ENCODE measurements at regions not wholly inside any gene's neighbourhood (a gene's known extent, or its start where the extent isn't known, plus 50 kb on each side); places are given as distances from the start of the nearest gene placed in this dataset.

GRCh38 chr17:72514321-72514861, 393.6 kb downstream of the SOX9 start:
- Histone ChIP-seq H3K36me3 (ENCODE audit: control insufficient read depth, insufficient read depth, low read length) (no peaks in the 10 kb centered on the region), H3K4me3 (ENCODE audit: low read depth, low read length) (no peak overlapping the region), H3K27me3 (ENCODE audit: control insufficient read depth, insufficient read depth, low read length) (no peaks in the 10 kb centered on the region)
- no peak for TF ChIP-seq CTCF (IDR thresholded peaks at IDR 0.05; ENCODE audit: insufficient read depth, low read length, poor library complexity, severe bottlenecking)
- DNase-seq (ENCODE audit: low read depth), result no peak

GRCh38 chr17:72514891-72515290, 394.1 kb downstream of the SOX9 start:
- TF ChIP-seq CTCF (IDR thresholded peaks at IDR 0.05; ENCODE audit: insufficient read depth, low read length, poor library complexity, severe bottlenecking), result no peak
- Histone ChIP-seq H3K36me3 (ENCODE audit: control insufficient read depth, insufficient read depth, low read length) (no peaks in the 10 kb centered on the region), H3K4me3 (ENCODE audit: low read depth, low read length) (no peak overlapping the region), H3K27me3 (ENCODE audit: control insufficient read depth, insufficient read depth, low read length) (no peaks in the 10 kb centered on the region)
- no peak for DNase-seq (ENCODE audit: low read depth)

GRCh38 chr17:72515291-72516065, 394.7 kb downstream of the SOX9 start:
- DNase-seq (ENCODE audit: low read depth), result no peak

GRCh38 chr17:72516772-72517399, 396.1 kb downstream of the SOX9 start:
- peak; percentile 49 for DNase-seq (ENCODE audit: low read depth)
- Histone ChIP-seq H3K27me3 (ENCODE audit: control insufficient read depth, insufficient read depth, low read length) (no peaks in the 10 kb centered on the region), H3K4me3 (ENCODE audit: low read depth, low read length) (no peak overlapping the region), H3K36me3 (ENCODE audit: control insufficient read depth, insufficient read depth, low read length) (no peaks in the 10 kb centered on the region)
- TF ChIP-seq CTCF (IDR thresholded peaks at IDR 0.05; ENCODE audit: insufficient read depth, low read length, poor library complexity, severe bottlenecking), result no peak

More at GRCh38 chr17:72515291-72516065, 394.7 kb downstream of the SOX9 start:
- Histone ChIP-seq H3K4me3 (ENCODE audit: low read depth, low read length) (no peak overlapping the region), H3K27me3 (ENCODE audit: control insufficient read depth, insufficient read depth, low read length) (no peaks in the 10 kb centered on the region), H3K36me3 (ENCODE audit: control insufficient read depth, insufficient read depth, low read length) (no peaks in the 10 kb centered on the region)
- TF ChIP-seq CTCF (IDR thresholded peaks at IDR 0.05; ENCODE audit: insufficient read depth, low read length, poor library complexity, severe bottlenecking), result no peak

GRCh38 chr17:72517413-72518158, 396.8 kb downstream of the SOX9 start:
- Histone ChIP-seq H3K36me3 (ENCODE audit: control insufficient read depth, insufficient read depth, low read length) (no peaks in the 10 kb centered on the region), H3K27me3 (ENCODE audit: control insufficient read depth, insufficient read depth, low read length) (no peaks in the 10 kb centered on the region), H3K4me3 (ENCODE audit: low read depth, low read length) (no peak overlapping the region)
- no peak for TF ChIP-seq CTCF (IDR thresholded peaks at IDR 0.05; ENCODE audit: insufficient read depth, low read length, poor library complexity, severe bottlenecking)
- no peak for DNase-seq (ENCODE audit: low read depth)
